DND-41 (cell line): ENCODE measurements at regions not wholly inside any gene's neighbourhood (a gene's known extent, or its start where the extent isn't known, plus 50 kb on each side); places are given as distances from the start of the nearest gene placed in this dataset.
A peak's percentile ranks its signal among the peaks of the same experiment; 100 is the strongest.

Experiments used
- ATAC-seq: fragments of 200-7000 bp; cut with Tn5 transposase; 3 replicates; pipeline ENCODE4 v1.9.1; 2021; ENCODE audit warnings: low read depth; ENCODE audit not compliant: insufficient read depth
- DNase-seq: peaks from one replicate; pipeline ENCODE4 v3.0.0-alpha.2; 2020
- H2AFZ ChIP-seq: 2 replicates; pipeline ENCODE4 v1.6.0; 2012; ENCODE audit warnings: low read depth, low read length
- H3K27ac ChIP-seq: 2 replicates; pipeline ENCODE4 v1.5.1; 2012; ENCODE audit warnings: low read length, inconsistent platforms
- H3K27me3 ChIP-seq: fragments of 200-600 bp; sonication (generic); 2 replicates; pipeline ENCODE4 v1.6.0; 2012; ENCODE audit warnings: low read length, mild to moderate bottlenecking, inconsistent platforms; ENCODE audit not compliant: insufficient read depth, poor library complexity
- H3K36me3 ChIP-seq: 2 replicates; pipeline ENCODE4 v1.5.1; 2012; ENCODE audit warnings: low read length, inconsistent platforms; ENCODE audit not compliant: insufficient read depth
- H3K4me1 ChIP-seq: 2 replicates; pipeline ENCODE4 v1.5.1; 2012; ENCODE audit warnings: mild to moderate bottlenecking, low read length; ENCODE audit not compliant: insufficient read depth
- H3K4me2 ChIP-seq: 2 replicates; pipeline ENCODE4 v1.6.0; 2012; ENCODE audit warnings: mild to moderate bottlenecking, moderate library complexity, low read length, inconsistent platforms; ENCODE audit not compliant: insufficient read depth
- H3K4me3 ChIP-seq, 2 experiments: fragments of 200-600 bp in 1 of 2; shearing (Covaris generic) in 1 of 2; 2 replicates each; pipeline ENCODE4 v1.5.1; 2012 to 2016; ENCODE audit warnings: inconsistent platforms in 2 of 2, low read length in 2 of 2, mild to moderate bottlenecking in 2 of 2, low read depth in 1 of 2, moderate library complexity in 1 of 2
- H3K79me2 ChIP-seq: 2 replicates; pipeline ENCODE4 v1.6.0; 2012; ENCODE audit warnings: low read length, inconsistent platforms; ENCODE audit not compliant: insufficient read depth
- H3K9ac ChIP-seq: 2 replicates; pipeline ENCODE4 v1.6.0; 2012; ENCODE audit warnings: low read depth, mild to moderate bottlenecking, inconsistent platforms, low read length, moderate library complexity
- H3K9me3 ChIP-seq: 2 replicates; pipeline ENCODE4 v1.5.1; 2012; ENCODE audit warnings: low read length, moderate library complexity, mild to moderate bottlenecking, inconsistent platforms; ENCODE audit not compliant: insufficient read depth, severe bottlenecking
- H4K20me1 ChIP-seq: 2 replicates; pipeline ENCODE4 v1.6.0; 2012; ENCODE audit warnings: low read length; ENCODE audit not compliant: insufficient read depth
- EZH2 ChIP-seq: IDR thresholded peaks from 3 replicates; pipeline ENCODE4 v1.6.1; 2012; ENCODE audit warnings: borderline replicate concordance, low read depth, mild to moderate bottlenecking, moderate library complexity, low read length, inconsistent platforms; ENCODE audit not compliant: severe bottlenecking
- TF ChIP-seq, protein P1 (sequence below): IDR thresholded peaks from 2 replicates; pipeline ENCODE4 v1.5.1; 2012; ENCODE audit warnings: borderline replicate concordance, low read length, moderate library complexity, mild to moderate bottlenecking; ENCODE audit not compliant: poor library complexity, severe bottlenecking; ENCODE audit errors: extremely low read depth

DNA sequence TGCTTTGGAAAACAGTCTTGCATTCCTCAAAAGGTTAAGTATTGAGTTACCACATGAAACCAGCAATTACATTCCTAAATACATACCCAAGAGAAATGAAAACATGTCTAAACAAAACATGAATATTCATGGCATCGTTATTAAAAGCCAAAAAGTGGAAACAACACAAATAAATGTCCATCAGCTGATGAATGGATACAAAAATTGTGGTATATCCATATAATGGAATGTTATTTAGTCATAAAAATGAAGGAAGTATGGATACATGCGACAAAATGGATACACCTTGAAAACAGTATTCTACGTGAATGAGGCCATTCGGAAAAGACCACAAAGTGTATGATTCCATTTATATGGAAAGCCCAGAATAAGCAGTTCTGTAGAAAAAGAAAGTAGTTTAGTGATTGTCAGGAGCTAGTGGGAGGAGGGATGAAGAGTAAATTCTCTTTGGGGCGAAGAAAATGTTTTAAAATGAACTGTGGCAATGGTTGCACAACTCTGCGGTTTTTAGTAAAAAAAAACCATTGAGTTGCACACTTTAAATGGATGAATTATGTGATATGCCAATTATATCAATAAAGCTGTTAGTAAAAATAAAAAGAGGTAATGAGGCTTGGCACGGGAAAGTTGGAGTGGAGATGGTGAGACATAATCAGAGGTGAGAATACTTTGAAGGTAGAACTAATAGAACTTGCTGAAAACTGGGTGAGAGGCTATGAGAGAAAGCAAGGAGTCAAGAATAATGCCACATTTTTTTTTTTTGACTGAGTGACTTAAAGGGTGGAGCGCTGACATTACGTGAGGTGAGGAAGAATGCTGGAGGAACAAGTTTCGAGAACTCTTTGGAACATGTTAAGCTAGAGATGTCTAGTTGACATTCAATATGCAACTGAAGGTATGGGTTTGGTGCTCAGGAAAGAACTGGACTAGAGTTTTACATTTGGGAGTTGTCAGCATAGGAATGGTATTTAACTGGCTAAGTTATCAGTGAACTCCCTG is 194.9 kb upstream of the ZNF608 start:
- Histone ChIP-seq H3K9ac (no peak overlapping the region), H4K20me1 (no peaks in the 10 kb centered on the region), H3K27me3 (no peaks in the 10 kb centered on the region), H3K4me2 (no peak overlapping the region), H3K4me1 (peaks cover 28% of the 10 kb centered on the region), H3K9me3 (no peaks in the 10 kb centered on the region), H3K27ac (no peak overlapping the region), H3K79me2 (no peaks in the 10 kb centered on the region), H3K4me3 (no peak overlapping the region), H2AFZ (no peak overlapping the region), H3K36me3 (no peaks in the 10 kb centered on the region)
- TF ChIP-seq, protein P1, sequence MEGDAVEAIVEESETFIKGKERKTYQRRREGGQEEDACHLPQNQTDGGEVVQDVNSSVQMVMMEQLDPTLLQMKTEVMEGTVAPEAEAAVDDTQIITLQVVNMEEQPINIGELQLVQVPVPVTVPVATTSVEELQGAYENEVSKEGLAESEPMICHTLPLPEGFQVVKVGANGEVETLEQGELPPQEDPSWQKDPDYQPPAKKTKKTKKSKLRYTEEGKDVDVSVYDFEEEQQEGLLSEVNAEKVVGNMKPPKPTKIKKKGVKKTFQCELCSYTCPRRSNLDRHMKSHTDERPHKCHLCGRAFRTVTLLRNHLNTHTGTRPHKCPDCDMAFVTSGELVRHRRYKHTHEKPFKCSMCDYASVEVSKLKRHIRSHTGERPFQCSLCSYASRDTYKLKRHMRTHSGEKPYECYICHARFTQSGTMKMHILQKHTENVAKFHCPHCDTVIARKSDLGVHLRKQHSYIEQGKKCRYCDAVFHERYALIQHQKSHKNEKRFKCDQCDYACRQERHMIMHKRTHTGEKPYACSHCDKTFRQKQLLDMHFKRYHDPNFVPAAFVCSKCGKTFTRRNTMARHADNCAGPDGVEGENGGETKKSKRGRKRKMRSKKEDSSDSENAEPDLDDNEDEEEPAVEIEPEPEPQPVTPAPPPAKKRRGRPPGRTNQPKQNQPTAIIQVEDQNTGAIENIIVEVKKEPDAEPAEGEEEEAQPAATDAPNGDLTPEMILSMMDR, result no peak
- no peak for TF ChIP-seq EZH2
- DNase-seq (no peak), ATAC-seq (no peak)

DNA sequence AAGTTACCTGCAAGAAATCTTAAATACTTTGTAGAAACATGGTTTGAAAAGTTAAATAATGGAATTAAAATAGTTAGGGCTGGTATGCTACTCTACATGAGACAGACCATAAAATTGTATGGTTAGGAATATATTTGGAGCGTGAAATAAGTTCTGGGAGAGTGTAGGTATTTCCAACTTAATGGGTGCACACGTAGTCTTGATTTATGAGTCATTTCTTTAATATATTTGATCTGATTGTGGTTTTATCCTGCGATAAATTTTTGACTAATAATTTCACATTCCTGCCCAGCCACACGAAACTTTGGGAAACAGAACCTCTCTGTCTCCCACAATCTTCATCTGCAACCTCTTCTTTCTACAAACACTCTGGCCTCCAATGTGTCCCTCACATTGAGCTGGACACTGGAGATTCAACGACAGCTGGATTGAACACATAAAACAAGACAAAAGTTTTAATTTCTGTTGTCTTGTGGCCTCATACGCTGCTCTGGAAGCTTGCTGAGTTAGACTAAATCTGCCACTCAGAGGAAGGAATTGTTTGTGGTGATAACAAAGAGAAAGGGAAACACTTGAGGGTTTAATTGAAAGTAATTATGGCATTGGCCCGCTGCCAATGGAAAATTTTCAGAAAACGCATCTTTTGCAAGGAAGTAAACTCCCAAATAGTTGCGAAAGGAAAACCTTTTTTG is 201.8 kb upstream of the ZNF608 start:
- peak overlapping the region; percentile 12; the same call in 1 of the 2 replicates for H2AFZ ChIP-seq
- H3K4me1 ChIP-seq, result peaks cover 24% of the 10 kb centered on the region
- no peak overlapping the region for H3K4me3 ChIP-seq
- no peaks in the 10 kb centered on the region for H3K27me3 ChIP-seq
- H3K79me2 ChIP-seq, result no peaks in the 10 kb centered on the region
- no peak overlapping the region for H3K4me2 ChIP-seq
- peak overlapping the region; percentile 19; the same call in 1 of the 2 replicates for H3K27ac ChIP-seq
- no peak overlapping the region for H3K9ac ChIP-seq
- no peaks in the 10 kb centered on the region for H3K36me3 ChIP-seq
- ATAC-seq (no peak), DNase-seq (no peak)
- no peaks in the 10 kb centered on the region for H3K9me3 ChIP-seq
- TF ChIP-seq, protein P1, result no peak
- no peak for TF ChIP-seq EZH2
- H4K20me1 ChIP-seq, result no peaks in the 10 kb centered on the region

GRCh38 chr5:124948754-124949275 is 202.4 kb upstream of the ZNF608 start:
- Histone ChIP-seq H3K9me3 (no peaks in the 10 kb centered on the region), H3K9ac (no peak overlapping the region), H3K36me3 (no peaks in the 10 kb centered on the region), H2AFZ (no peak overlapping the region), H3K4me3 (no peak overlapping the region), H4K20me1 (no peaks in the 10 kb centered on the region), H3K27me3 (no peaks in the 10 kb centered on the region), H3K79me2 (no peaks in the 10 kb centered on the region), H3K4me1 (peaks cover 23% of the 10 kb centered on the region), H3K4me2 (no peak overlapping the region), H3K27ac (no peak overlapping the region)
- DNase-seq (no peak), ATAC-seq (no peak)
- TF ChIP-seq EZH2, result no peak
- TF ChIP-seq, protein P1, result no peak
